ENCODE measurements at regions not wholly inside any gene's neighbourhood (a gene's known extent, or its start where the extent isn't known, plus 50 kb on each side); places are given as distances from the start of the nearest gene placed in this dataset.

- H3K27ac Mint-ChIP-seq = no peak overlapping the region
- H3K36me3 Mint-ChIP-seq (ENCODE audit: insufficient read depth) = no peaks in the 10 kb centered on the region
- no peaks in the 10 kb centered on the region for H3K27me3 Mint-ChIP-seq
Observed at GRCh38 chr7:86008898-86009297, 634.8 kb upstream of the GRM3 start.

GRCh38 chr7:86006909-86007308, 636.8 kb upstream of the GRM3 start:
- ATAC-seq (replicated peaks) (no peak), DNase-seq (no peak)
- Mint-ChIP-seq H3K36me3 (ENCODE audit: insufficient read depth) (no peaks in the 10 kb centered on the region), H3K9me3 (peaks cover 11 to 28% of the 10 kb centered on the region in 2 donors), H3K27ac (no peak overlapping the region), H3K4me3 (no peak overlapping the region), H3K4me1 (ENCODE audit: low read depth in 2 of 2) (no peaks in the 10 kb centered on the region), H3K27me3 (no peaks in the 10 kb centered on the region)

More at GRCh38 chr7:86008898-86009297, 634.8 kb upstream of the GRM3 start:
- DNase-seq = no peak
- Mint-ChIP-seq H3K4me1 (ENCODE audit: low read depth in 2 of 2) (no peaks in the 10 kb centered on the region), H3K9me3 (peaks cover 9 to 11% of the 10 kb centered on the region in 2 donors), H3K4me3 (no peak overlapping the region)
- ATAC-seq (replicated peaks) = no peak

DNA sequence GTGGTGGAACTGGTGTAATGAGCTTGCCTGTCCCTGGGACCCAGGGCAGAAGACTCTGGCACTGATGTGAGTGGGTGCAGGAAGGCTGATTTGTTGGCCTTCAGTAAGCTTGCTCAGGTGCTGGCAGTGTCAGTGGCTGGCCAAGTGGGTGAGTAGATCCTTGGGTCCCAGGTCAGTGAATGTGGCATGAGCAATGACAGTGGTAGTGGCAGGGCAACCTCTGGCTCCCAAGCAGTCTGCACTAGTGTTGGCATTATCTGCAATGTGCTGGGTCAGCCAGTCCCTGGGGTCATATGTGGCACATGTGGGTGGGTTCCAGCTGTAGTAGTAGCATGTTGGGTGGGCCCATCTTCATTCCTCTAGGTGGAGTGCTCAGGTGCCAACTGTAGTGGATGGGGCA, 640.9 kb upstream of the GRM3 start:
- peaks cover 16 to 28% of the 10 kb centered on the region in 2 donors for H3K9me3 Mint-ChIP-seq
- no peak overlapping the region for H3K27ac Mint-ChIP-seq
- H3K4me1 Mint-ChIP-seq (ENCODE audit: low read depth in 2 of 2) = no peaks in the 10 kb centered on the region
- H3K27me3 Mint-ChIP-seq = no peaks in the 10 kb centered on the region
- H3K36me3 Mint-ChIP-seq (ENCODE audit: insufficient read depth) = peaks cover 2% of the 10 kb centered on the region
- no peak for DNase-seq
- ATAC-seq (replicated peaks) = no peak
- no peak overlapping the region for H3K4me3 Mint-ChIP-seq

- Mint-ChIP-seq H3K9me3 (peaks cover 14 to 16% of the 10 kb centered on the region in 2 donors), H3K27me3 (no peaks in the 10 kb centered on the region), H3K27ac (no peak overlapping the region), H3K36me3 (ENCODE audit: insufficient read depth) (peaks cover 2% of the 10 kb centered on the region), H3K4me1 (ENCODE audit: low read depth in 2 of 2) (no peaks in the 10 kb centered on the region), H3K4me3 (no peak overlapping the region)
- DNase-seq (no peak), ATAC-seq (replicated peaks) (no peak)
Observed at GRCh38 chr7:85997515-85997914, 646.2 kb upstream of the GRM3 start.

DNA sequence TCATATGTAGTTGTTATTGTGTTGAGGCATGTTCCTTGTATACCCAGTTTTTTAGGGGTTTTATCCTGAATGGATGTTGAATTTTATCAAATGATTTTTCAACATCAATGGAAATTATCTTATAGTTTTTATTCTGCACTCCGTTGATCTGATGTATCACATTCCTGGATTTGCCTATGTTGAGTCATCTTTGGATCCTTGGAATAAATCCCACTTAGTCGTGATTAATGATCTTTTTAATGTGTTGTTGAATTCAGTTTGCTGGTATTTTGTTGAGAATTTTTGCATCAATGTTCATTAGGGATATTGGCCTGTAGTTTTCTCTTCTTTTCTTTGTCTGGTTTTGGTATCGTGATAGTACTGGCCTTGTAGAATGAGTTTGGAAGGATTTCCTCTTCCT, 648.6 kb upstream of the GRM3 start:
- DNase-seq (no peak), ATAC-seq (replicated peaks) (no peak)
- Mint-ChIP-seq H3K4me3 (no peak overlapping the region), H3K4me1 (ENCODE audit: low read depth in 2 of 2) (no peaks in the 10 kb centered on the region), H3K36me3 (ENCODE audit: insufficient read depth) (peaks cover 2% of the 10 kb centered on the region), H3K27me3 (no peaks in the 10 kb centered on the region), H3K9me3 (peaks cover 11% of the 10 kb centered on the region in 2 donors), H3K27ac (no peak overlapping the region)

DNA sequence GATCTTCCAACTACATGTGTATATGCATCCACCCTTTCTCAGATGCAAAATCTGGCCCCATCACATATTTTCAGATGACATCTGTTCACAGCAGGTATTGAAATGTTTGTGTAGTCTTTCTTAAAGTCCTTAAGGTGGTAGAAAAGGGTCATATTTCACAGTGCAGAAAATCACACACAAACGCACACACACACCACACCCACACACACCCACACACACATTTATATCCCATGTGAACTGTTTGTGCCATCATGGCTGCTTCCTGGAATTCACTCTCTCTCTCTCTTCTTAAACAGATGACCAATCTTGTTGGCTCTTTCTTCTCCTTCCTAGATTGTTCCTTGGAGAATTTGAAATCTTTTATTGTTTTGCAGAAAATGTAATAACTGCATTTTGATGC, 663.0 kb upstream of the GRM3 start:
- Mint-ChIP-seq H3K9me3 (peaks cover 17 to 21% of the 10 kb centered on the region in 2 donors), H3K36me3 (ENCODE audit: insufficient read depth) (no peaks in the 10 kb centered on the region), H3K27ac (no peak overlapping the region), H3K4me3 (no peak overlapping the region), H3K27me3 (no peaks in the 10 kb centered on the region), H3K4me1 (ENCODE audit: low read depth in 2 of 2) (no peaks in the 10 kb centered on the region)
- ATAC-seq (replicated peaks) (no peak), DNase-seq (no peak)

DNA sequence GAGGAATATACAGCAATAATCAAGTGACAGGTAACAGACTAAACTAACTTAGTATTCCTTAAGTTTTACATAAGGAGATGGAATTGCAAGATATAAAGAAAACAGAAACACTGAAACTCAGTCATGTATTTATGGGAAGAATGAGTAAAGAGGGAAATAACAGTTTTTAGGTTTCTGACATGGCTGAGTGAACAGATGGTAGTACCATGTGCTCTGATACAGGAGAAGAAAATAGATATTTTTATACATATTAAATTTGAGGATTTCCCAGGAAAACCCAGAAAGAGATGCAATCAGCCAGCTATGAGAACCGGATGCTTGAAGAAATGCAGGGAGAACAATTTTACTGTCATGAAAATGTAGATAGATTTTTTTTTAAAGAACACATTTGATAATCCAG, 669.5 kb upstream of the GRM3 start:
- Mint-ChIP-seq H3K4me3 (no peak overlapping the region), H3K36me3 (ENCODE audit: insufficient read depth) (no peaks in the 10 kb centered on the region), H3K27ac (no peak overlapping the region), H3K4me1 (ENCODE audit: low read depth in 2 of 2) (no peaks in the 10 kb centered on the region), H3K9me3 (peaks cover 13 to 18% of the 10 kb centered on the region in 2 donors), H3K27me3 (no peaks in the 10 kb centered on the region)
- no peak for ATAC-seq (replicated peaks)
- DNase-seq = no peak

DNA sequence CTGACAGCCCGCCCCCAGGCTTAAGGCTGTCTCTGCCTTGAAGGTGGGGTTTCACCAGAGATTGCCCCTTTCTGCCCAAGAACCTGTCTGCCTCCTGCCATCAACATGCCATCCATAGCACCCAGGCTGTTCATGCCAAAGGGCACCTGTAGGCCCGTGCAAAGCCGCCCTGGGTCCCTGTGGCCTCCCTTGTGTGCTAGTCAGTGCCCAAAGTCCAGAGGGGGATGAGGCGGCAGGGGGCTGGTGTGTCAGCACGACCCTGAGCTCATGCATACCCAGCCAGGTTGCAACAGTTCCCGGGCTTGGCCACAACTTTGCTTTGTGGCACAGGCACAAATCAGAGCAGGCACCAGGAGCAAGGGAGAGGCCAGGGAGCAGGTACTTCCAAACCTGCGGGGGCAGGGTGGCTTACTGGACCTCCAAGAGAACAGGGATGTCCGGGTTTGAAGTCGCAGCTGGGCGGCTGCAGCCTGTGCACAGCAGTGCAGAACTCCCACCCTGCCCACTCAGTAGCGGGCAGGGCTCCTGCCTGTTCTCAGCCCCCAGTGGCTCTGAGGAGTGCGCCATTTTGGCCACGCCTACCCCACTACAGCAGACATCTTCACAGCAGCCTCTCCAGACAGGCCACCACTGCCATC, 671.1 kb upstream of the GRM3 start:
- Mint-ChIP-seq H3K9me3 (peaks cover 8 to 14% of the 10 kb centered on the region in 2 donors), H3K27me3 (no peaks in the 10 kb centered on the region), H3K27ac (no peak overlapping the region), H3K4me1 (ENCODE audit: low read depth in 2 of 2) (no peaks in the 10 kb centered on the region), H3K36me3 (ENCODE audit: insufficient read depth) (no peaks in the 10 kb centered on the region), H3K4me3 (no peak overlapping the region)
- ATAC-seq (replicated peaks) (no peak), DNase-seq (no peak)

DNA sequence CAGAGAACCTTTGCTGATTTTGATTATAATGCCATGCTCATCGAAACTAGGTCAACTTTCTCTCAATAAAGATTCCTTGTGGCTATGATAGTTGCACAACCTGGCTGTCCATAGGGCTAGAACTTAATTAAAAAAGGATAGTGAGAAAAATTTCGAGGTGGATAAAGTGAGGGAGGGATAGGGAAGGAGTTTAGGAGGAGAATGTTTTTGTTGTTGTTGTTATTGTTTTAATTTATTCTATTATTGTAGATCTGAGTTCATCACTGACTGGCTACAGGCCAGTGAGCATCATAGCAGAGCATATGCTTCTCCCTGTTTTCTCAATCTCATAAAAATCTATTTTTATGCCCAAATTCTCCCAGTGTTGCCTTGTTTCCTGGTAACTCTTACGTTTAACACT, 688.7 kb upstream of the GRM3 start:
- ATAC-seq (replicated peaks) = no peak
- Mint-ChIP-seq H3K4me3 (no peak overlapping the region), H3K27ac (no peak overlapping the region), H3K9me3 (peaks cover 7 to 9% of the 10 kb centered on the region in 2 donors), H3K27me3 (no peaks in the 10 kb centered on the region), H3K4me1 (ENCODE audit: low read depth in 2 of 2) (no peaks in the 10 kb centered on the region), H3K36me3 (ENCODE audit: insufficient read depth) (no peaks in the 10 kb centered on the region)
- no peak for DNase-seq

- Mint-ChIP-seq H3K4me1 (ENCODE audit: low read depth in 2 of 2) (no peaks in the 10 kb centered on the region), H3K27ac (no peak overlapping the region), H3K4me3 (no peak overlapping the region), H3K27me3 (no peaks in the 10 kb centered on the region), H3K36me3 (ENCODE audit: insufficient read depth) (no peaks in the 10 kb centered on the region), H3K9me3 (peaks cover 7 to 29% of the 10 kb centered on the region in 2 donors)
- DNase-seq (no peak), ATAC-seq (replicated peaks) (no peak)
Observed at GRCh38 chr7:85950871-85951270, 692.8 kb upstream of the GRM3 start.

GRCh38 chr7:85950418-85950817, 693.3 kb upstream of the GRM3 start:
- H3K27ac Mint-ChIP-seq = no peak overlapping the region
- H3K4me1 Mint-ChIP-seq (ENCODE audit: low read depth in 2 of 2) = no peaks in the 10 kb centered on the region
- peaks cover 7 to 29% of the 10 kb centered on the region in 2 donors for H3K9me3 Mint-ChIP-seq
- no peak for ATAC-seq (replicated peaks)
- no peak overlapping the region for H3K4me3 Mint-ChIP-seq
- DNase-seq = no peak
- no peaks in the 10 kb centered on the region for H3K36me3 Mint-ChIP-seq (ENCODE audit: insufficient read depth)
- H3K27me3 Mint-ChIP-seq = no peaks in the 10 kb centered on the region

GRCh38 chr7:85947767-85948166, 695.9 kb upstream of the GRM3 start:
- ATAC-seq (replicated peaks) = no peak
- H3K9me3 Mint-ChIP-seq = peaks cover 5 to 29% of the 10 kb centered on the region in 2 donors
- H3K27me3 Mint-ChIP-seq = no peaks in the 10 kb centered on the region
- no peak for DNase-seq
- H3K36me3 Mint-ChIP-seq (ENCODE audit: insufficient read depth) = no peaks in the 10 kb centered on the region
- H3K4me3 Mint-ChIP-seq = no peak overlapping the region
- no peaks in the 10 kb centered on the region for H3K4me1 Mint-ChIP-seq (ENCODE audit: low read depth in 2 of 2)
- H3K27ac Mint-ChIP-seq = no peak overlapping the region

- DNase-seq (no peak), ATAC-seq (replicated peaks) (no peak)
- Mint-ChIP-seq H3K4me1 (ENCODE audit: low read depth in 2 of 2) (no peaks in the 10 kb centered on the region), H3K9me3 (peaks cover 0 to 9% of the 10 kb centered on the region in 2 donors), H3K36me3 (ENCODE audit: insufficient read depth) (no peaks in the 10 kb centered on the region), H3K27me3 (no peaks in the 10 kb centered on the region), H3K4me3 (no peak overlapping the region), H3K27ac (no peak overlapping the region)
Observed at GRCh38 chr7:85940798-85941197, 702.9 kb upstream of the GRM3 start.

- H3K4me3 Mint-ChIP-seq = no peak overlapping the region
- peaks cover 3% of the 10 kb centered on the region for H3K36me3 Mint-ChIP-seq (ENCODE audit: insufficient read depth)
- H3K4me1 Mint-ChIP-seq (ENCODE audit: low read depth in 2 of 2) = no peaks in the 10 kb centered on the region
- no peak overlapping the region for H3K27ac Mint-ChIP-seq
- peaks cover 8 to 27% of the 10 kb centered on the region in 2 donors for H3K9me3 Mint-ChIP-seq
- no peaks in the 10 kb centered on the region for H3K27me3 Mint-ChIP-seq
- no peak for ATAC-seq (replicated peaks)
- no peak for DNase-seq
Observed at GRCh38 chr7:85931919-85932318, 711.8 kb upstream of the GRM3 start.

GRCh38 chr7:85928500-85928899, 715.2 kb upstream of the GRM3 start:
- Mint-ChIP-seq H3K4me3 (no peak overlapping the region), H3K9me3 (peaks cover 11 to 16% of the 10 kb centered on the region in 2 donors), H3K36me3 (ENCODE audit: insufficient read depth) (peaks cover 3% of the 10 kb centered on the region), H3K4me1 (ENCODE audit: low read depth in 2 of 2) (no peaks in the 10 kb centered on the region), H3K27me3 (no peaks in the 10 kb centered on the region), H3K27ac (no peak overlapping the region)
- ATAC-seq (replicated peaks) (no peak), DNase-seq (no peak)
